ENCODE measurements at regions not wholly inside any gene's neighbourhood (a gene's known extent, or its start where the extent isn't known, plus 50 kb on each side); places are given as distances from the start of the nearest gene placed in this dataset.

DNA sequence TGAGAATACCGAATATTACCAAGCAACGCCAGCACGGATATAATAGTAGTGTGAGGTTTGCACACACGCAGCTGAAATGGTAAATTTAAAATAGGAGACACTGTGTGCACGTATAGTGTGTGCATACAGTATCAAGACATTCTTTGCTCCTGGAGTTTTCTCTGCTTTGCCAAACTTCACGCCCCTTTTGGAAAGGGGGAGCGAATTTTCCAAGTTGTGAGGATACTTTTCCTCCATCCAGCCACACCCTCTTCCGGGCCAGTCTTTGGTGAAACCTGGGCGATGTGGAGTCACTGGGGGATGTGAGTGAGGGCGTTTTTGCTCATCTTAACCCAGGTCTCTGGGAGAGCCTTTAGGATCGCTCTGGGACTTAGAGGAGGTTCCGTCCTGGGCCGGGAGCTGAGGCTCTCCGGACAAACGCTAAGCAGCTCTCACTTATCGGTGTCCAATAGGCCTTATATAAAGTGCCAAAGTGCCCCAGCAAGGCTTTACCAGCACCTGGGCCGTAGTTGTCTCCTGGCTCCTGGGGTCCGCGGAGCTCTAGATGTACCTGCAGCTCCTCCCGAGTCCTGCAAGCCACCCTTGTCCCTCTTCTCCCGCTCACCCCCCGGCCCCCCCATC lies 160.0 kb upstream of the MKI67 start:
- Mint-ChIP-seq H3K27ac (no peak overlapping the region), H3K36me3 (ENCODE audit: low read depth) (no peaks in the 10 kb centered on the region), H3K4me1 (ENCODE audit: low read depth) (no peaks in the 10 kb centered on the region), H3K9me3 (no peaks in the 10 kb centered on the region), H3K27me3 (peaks cover 33% of the 10 kb centered on the region), H3K4me3 (no peak overlapping the region)

DNA sequence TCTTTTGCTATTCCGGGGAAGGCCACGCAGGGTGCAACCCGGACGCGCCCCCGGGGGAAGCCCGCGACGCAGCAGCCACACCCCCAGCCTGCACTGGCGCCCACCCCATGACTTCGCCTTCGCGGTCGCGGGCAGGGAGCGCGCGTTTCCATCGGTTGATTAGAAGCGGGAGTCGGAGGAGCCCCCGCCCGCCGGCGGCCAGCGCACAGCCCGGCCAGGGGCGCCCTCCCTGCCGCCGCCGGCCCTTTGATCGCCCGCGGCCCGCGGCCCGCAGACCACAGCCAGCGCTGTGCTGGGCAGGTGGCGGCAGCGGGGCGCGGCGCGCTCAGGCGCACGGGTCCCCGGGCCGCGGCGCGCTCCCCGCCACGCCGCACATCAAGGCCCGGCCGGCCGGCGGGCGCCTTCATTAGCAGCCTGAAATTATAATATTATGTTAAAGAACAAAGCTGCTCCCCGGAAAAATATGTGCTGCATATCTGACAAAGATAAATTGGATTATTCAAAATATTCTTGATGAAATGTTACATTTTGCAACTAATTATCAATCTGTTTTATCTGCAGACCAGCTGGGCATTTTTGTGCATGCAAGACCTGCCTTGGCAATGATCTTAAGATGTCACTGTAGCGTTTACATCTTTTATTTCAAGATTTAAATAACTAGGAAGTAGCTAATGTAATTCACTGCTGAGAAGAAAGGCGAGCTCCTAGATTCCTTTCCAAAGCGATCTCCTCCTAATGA lies 160.7 kb upstream of the MKI67 start:
- H3K36me3 Mint-ChIP-seq (ENCODE audit: low read depth), result no peaks in the 10 kb centered on the region
- no peak overlapping the region for H3K27ac Mint-ChIP-seq
- no peak overlapping the region for H3K4me3 Mint-ChIP-seq
- H3K27me3 Mint-ChIP-seq, result peaks cover 33% of the 10 kb centered on the region
- no peaks in the 10 kb centered on the region for H3K4me1 Mint-ChIP-seq (ENCODE audit: low read depth)
- no peaks in the 10 kb centered on the region for H3K9me3 Mint-ChIP-seq

DNA sequence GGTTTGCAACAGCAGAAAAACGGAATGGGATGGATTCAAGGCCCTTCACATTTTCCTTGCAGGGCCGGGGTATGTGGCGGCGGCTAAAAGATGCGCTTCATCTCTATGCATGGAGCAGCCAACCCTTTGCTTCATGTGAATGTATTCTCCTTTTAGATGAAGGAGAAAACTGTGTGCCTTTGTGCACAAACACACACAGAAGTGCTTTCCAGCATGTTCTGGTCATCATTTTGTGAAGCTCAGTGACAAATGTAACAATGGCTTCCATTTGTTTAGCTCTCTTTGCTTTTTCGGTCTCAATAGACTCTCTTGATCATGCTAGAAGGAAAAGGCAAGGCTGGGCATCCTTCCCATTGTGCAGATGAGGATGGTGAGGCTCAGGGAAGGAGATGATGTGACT lies 161.7 kb upstream of the MKI67 start:
- Mint-ChIP-seq H3K36me3 (ENCODE audit: low read depth) (no peaks in the 10 kb centered on the region), H3K27me3 (peaks cover 33% of the 10 kb centered on the region), H3K4me3 (no peak overlapping the region)

DNA sequence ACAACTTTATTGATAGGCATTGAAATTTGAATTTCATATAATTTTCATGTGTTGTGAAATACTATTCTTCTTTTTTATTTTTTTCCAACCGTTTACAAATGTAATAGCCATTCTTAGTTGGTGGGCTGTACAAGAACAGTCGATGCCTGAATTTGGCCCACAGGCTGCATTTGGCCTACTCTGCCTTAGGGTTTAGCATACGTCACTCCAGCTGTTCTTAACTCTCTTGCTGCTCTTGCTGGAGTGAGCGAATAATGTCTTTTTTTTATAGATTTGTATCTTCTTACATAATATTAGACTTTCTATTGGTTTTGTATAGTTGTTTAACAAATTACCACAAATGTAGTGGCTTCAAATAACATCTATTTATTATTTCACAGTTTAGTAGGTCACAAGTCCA lies 163.4 kb upstream of the MKI67 start:
- Mint-ChIP-seq H3K4me3 (no peak overlapping the region), H3K27ac (no peak overlapping the region), H3K27me3 (peaks cover 30% of the 10 kb centered on the region), H3K36me3 (ENCODE audit: low read depth) (no peaks in the 10 kb centered on the region), H3K4me1 (ENCODE audit: low read depth) (no peaks in the 10 kb centered on the region), H3K9me3 (no peaks in the 10 kb centered on the region)

More for the DNA sequence above, 161.7 kb upstream of the MKI67 start:
- Mint-ChIP-seq H3K27ac (no peak overlapping the region), H3K9me3 (no peaks in the 10 kb centered on the region), H3K4me1 (ENCODE audit: low read depth) (no peaks in the 10 kb centered on the region)

DNA sequence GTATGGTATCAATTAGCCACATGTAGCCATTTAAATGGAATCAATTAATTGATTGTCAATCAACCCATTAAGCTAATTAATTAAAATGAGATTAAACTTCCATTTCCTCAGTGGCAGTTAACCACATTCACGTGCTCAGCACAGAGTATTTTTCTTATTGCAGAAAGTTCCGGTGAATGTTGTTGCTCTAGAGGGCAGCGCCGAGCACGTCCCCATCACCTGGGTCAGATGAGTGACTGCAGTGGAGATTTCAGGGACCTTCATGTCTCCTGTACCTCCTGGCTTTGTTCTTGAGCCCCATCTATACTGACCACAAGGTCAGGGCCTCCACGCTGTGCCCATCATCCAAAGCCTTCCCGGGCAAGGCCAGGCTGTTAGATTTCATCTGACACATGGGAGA lies 168.8 kb upstream of the MKI67 start:
- Mint-ChIP-seq H3K4me3 (no peak overlapping the region), H3K27me3 (no peaks in the 10 kb centered on the region), H3K27ac (no peak overlapping the region), H3K9me3 (no peaks in the 10 kb centered on the region), H3K4me1 (ENCODE audit: low read depth) (no peaks in the 10 kb centered on the region), H3K36me3 (ENCODE audit: low read depth) (no peaks in the 10 kb centered on the region)

DNA sequence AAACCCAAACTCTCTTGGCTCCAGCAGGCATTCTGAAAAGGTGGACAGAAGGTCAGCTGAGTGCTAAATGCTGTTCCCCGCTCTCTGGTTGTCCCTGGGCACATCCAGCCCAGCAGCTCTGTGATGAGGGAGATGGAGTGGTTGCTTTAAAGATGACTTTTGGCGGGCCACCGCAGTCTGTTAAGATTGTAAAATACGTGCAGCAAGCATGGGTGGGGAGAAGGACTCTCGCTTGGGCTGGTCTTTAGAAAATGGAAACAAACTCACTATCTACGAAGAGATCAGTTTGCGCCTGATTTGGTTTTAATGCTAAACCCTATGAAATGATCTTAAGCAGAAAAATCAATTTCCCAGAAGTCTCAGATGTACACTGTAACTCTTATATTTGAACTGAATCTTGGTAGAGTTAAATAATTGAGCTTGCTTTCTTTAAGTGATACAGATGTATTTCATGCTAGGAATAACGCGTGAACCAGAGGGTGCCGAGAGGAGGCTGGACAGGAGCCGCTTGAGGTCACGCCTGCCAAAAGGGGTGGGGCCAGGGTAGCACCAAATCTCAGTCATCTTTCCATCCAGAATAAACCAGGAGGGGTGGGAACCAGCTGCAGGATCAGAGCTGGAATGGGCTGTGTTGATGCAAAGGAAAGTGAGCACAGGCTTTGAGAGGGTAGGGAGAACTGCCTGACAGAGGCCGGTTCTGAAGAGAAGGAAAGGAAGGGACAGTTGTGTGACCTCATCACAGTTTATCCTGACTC lies 170.2 kb upstream of the MKI67 start:
- no peak overlapping the region for H3K27ac Mint-ChIP-seq
- H3K36me3 Mint-ChIP-seq (ENCODE audit: low read depth), result no peaks in the 10 kb centered on the region
- H3K4me3 Mint-ChIP-seq, result no peak overlapping the region
- no peaks in the 10 kb centered on the region for H3K9me3 Mint-ChIP-seq
- H3K27me3 Mint-ChIP-seq, result no peaks in the 10 kb centered on the region
- no peaks in the 10 kb centered on the region for H3K4me1 Mint-ChIP-seq (ENCODE audit: low read depth)

DNA sequence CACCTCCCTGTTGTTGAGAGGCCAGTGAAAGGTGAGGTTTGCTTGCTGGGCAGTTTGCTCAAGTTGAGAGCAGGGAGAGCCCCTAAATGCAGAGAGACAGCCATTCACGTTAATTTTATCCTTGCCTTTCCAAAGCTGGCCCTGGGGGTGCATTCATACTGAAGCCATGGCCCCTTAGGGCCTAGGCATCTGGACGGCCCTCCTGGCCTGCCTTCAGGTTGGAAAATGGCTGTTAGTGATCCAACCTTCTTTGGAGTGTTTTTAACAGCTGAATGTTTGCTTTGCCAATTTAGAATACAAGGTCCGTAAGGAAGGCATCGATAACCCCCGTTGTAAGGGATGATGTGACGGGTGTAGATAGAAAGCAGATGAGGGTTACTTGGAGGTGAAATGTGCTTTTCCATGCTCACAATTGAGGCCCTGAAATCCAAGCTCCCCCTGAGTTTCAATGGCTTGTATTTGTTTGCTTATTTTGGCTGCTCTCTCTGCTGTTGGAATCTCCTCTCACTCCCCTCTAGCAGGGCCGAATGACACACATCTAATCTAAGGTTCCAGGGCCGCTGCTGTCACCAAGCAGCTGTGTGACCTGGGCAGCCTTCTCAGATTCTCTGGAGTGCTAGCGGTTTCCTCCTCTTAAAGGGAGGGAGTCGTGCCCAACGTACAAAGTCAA lies 171.6 kb upstream of the MKI67 start:
- H3K9me3 Mint-ChIP-seq, result no peaks in the 10 kb centered on the region
- no peak overlapping the region for H3K4me3 Mint-ChIP-seq
- H3K36me3 Mint-ChIP-seq (ENCODE audit: low read depth), result no peaks in the 10 kb centered on the region
- no peak overlapping the region for H3K27ac Mint-ChIP-seq
- H3K4me1 Mint-ChIP-seq (ENCODE audit: low read depth), result no peaks in the 10 kb centered on the region
- H3K27me3 Mint-ChIP-seq, result no peaks in the 10 kb centered on the region

DNA sequence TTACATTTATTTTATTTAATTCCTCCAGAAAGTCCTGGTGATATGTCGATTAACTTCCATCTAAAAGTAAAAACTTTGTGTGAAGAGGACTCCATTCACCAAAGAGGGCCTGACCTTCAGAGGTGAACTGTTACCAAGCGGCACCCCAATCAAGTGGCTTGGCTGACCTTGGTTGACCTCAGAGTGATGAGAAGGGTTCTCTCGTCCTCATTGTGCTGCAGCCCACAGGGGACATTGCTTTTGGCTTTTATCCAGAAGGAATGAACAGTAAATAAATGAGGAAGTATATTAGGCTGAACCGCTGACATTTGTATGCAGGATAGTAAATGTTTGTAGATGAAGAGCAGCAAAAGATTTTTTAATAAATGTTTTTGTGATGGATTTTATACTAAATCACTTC lies 172.4 kb upstream of the MKI67 start:
- Mint-ChIP-seq H3K27me3 (no peaks in the 10 kb centered on the region), H3K27ac (no peak overlapping the region), H3K4me1 (ENCODE audit: low read depth) (no peaks in the 10 kb centered on the region), H3K36me3 (ENCODE audit: low read depth) (no peaks in the 10 kb centered on the region), H3K4me3 (no peak overlapping the region), H3K9me3 (no peaks in the 10 kb centered on the region)

DNA sequence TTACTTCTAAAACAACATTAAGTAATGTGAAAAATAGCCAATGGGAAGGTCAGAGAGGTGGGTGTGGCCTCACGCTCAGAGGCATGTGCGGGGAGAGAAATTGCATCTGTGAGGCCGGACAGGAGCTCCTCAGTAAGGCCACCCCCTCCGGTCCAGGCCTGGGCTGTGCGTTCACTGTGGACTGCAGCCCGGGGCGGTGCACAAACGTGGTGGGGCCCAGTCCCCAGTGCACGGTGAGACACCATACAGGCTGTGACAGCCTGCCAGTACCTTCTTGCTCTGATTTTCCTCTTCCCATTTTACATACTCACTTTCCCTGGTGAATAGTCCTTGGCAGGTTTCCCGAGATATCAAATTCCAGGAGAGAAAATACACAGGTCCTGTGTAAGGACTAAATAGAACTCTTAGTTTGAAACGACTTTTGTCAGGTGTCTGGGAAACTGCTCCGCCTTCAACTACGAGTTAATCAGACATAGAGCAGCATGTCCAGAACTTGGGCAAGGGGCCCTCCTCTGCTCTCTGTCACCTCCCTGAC lies 174.1 kb upstream of the MKI67 start:
- no peaks in the 10 kb centered on the region for H3K9me3 Mint-ChIP-seq
- no peaks in the 10 kb centered on the region for H3K36me3 Mint-ChIP-seq (ENCODE audit: low read depth)
- no peak overlapping the region for H3K4me3 Mint-ChIP-seq
- H3K4me1 Mint-ChIP-seq (ENCODE audit: low read depth), result no peaks in the 10 kb centered on the region
- H3K27me3 Mint-ChIP-seq, result no peaks in the 10 kb centered on the region
- no peak overlapping the region for H3K27ac Mint-ChIP-seq

DNA sequence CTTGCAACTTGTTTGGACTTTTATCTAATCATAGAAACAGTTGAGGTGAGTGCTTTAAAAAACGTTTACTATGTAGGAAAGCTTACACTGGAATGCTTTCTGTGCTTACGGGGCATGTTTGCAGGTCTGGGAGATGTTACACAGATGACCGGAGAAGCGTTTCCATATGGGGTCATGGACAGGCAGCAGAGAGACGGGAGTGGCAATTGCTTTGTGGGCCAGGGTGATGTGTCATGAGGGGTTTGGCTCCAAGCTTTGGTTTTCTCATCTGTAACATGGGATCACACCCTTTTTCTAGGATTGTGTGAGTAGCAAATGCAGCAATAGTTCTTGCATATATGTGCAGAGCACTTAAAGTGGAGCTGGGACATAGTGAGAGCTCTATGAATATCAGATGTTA lies 174.8 kb upstream of the MKI67 start:
- H3K4me1 Mint-ChIP-seq (ENCODE audit: low read depth), result no peaks in the 10 kb centered on the region
- H3K36me3 Mint-ChIP-seq (ENCODE audit: low read depth), result no peaks in the 10 kb centered on the region
- no peaks in the 10 kb centered on the region for H3K9me3 Mint-ChIP-seq
- H3K4me3 Mint-ChIP-seq, result no peak overlapping the region
- H3K27ac Mint-ChIP-seq, result no peak overlapping the region
- H3K27me3 Mint-ChIP-seq, result no peaks in the 10 kb centered on the region

DNA sequence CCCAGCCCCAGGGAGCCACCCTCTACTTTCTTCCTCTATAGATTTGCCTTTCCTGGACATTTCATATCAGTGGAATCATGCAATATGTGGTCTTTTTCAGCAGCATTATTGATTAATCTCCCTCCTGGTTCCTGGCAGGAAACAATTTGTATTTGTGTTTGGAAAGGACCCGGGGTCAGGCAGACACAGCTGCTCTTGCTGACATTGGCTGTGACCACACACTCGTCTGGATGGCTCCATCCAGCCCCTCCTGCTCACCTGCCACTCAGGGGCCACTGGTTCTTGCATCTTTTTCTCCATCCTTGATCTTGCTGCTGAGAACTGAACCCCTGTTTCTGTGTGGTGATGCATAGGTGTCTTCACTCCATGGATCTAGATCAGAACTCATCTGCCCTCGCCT lies 176.6 kb upstream of the MKI67 start:
- H3K27ac Mint-ChIP-seq, result no peak overlapping the region

DNA sequence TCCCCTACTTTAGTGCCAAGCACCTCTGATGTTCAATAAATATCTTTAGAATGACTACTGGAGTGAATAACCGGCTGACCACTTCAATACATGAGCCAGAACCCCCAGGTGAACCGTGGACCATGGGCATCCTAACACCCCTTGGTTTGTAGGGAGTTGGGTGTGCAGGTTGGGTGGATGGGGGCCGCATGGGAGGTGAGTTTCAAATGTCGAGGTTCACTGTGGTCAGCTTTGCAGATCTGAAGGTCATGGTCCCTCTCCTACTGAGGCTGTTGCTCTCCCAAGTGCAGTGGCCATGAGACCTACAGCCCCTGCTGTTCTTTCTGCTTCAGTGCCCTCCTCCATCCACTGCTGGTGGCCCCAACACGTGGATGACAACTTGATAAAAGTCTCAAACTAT lies 178.0 kb upstream of the MKI67 start:
- no peaks in the 10 kb centered on the region for H3K4me1 Mint-ChIP-seq (ENCODE audit: low read depth)
- no peaks in the 10 kb centered on the region for H3K27me3 Mint-ChIP-seq
- no peak overlapping the region for H3K4me3 Mint-ChIP-seq
- no peaks in the 10 kb centered on the region for H3K36me3 Mint-ChIP-seq (ENCODE audit: low read depth)
- no peaks in the 10 kb centered on the region for H3K9me3 Mint-ChIP-seq
- no peak overlapping the region for H3K27ac Mint-ChIP-seq

More for the DNA sequence above, 176.6 kb upstream of the MKI67 start:
- H3K27me3 Mint-ChIP-seq, result no peaks in the 10 kb centered on the region
- H3K4me3 Mint-ChIP-seq, result no peak overlapping the region
- no peaks in the 10 kb centered on the region for H3K36me3 Mint-ChIP-seq (ENCODE audit: low read depth)
- no peaks in the 10 kb centered on the region for H3K4me1 Mint-ChIP-seq (ENCODE audit: low read depth)
- H3K9me3 Mint-ChIP-seq, result no peaks in the 10 kb centered on the region

DNA sequence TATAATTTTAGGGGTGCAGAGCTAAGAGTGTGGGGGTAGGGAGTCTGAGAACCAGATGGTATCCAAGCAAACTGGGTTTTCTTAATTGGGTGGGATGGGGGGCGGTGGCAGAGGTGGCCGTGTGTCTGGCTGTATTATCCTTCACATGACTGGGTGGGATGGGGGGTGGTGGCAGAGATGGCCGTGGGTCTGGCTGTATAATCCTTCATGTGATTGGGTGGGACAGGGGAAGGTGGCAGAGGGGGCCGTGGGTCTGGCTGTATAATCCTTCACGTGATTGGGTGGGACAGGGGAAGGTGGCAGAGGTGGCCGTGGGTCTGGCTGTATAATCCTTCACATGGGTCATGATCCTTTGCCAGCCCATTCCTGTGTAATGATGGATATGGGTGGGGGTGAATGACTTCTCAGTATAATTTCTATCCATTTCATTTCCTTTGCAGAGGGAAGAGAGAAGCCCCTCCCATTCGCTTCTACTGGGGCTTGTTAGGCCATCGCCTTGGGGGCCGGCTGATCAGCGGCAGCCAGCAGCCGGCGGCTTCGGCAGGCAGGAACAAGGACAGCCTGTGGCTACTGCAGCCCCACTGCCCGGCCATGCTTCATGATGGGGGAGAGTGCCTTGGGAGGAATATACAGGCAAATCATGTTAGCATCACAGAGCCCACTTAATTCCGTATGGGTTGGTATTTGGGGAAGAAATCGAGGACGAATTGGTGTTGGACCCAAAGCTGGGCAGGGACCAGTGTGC lies 179.6 kb upstream of the MKI67 start:
- Mint-ChIP-seq H3K4me3 (no peak overlapping the region), H3K27me3 (no peaks in the 10 kb centered on the region), H3K4me1 (ENCODE audit: low read depth) (no peaks in the 10 kb centered on the region), H3K27ac (no peak overlapping the region), H3K9me3 (no peaks in the 10 kb centered on the region), H3K36me3 (ENCODE audit: low read depth) (no peaks in the 10 kb centered on the region)

DNA sequence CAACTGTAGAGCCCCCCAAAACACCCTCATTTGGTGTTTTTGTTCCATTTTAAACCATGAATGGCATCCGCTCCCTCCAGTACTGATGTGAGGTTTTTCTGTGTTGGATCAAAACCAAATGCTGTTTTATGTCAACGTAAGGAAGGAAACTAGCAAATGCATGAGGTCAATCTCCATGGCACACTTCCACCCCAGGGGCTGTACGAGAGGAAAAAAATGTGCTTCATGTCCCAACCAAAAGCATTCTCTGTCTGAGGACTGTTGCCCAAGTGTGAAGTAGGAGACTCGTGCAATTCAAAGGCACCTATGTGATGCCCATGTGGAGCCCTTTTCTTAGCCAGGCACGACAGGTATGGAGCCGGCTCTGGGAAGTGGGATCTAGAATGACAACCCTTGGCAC lies 180.3 kb upstream of the MKI67 start:
- no peaks in the 10 kb centered on the region for H3K36me3 Mint-ChIP-seq (ENCODE audit: low read depth)
- H3K27ac Mint-ChIP-seq, result no peak overlapping the region
- H3K4me3 Mint-ChIP-seq, result no peak overlapping the region
- H3K4me1 Mint-ChIP-seq (ENCODE audit: low read depth), result no peaks in the 10 kb centered on the region
- no peaks in the 10 kb centered on the region for H3K9me3 Mint-ChIP-seq
- no peaks in the 10 kb centered on the region for H3K27me3 Mint-ChIP-seq

Measured in stimulated activated naive CD8-positive, alpha-beta T cell treated with anti-CD3 and anti-CD28 coated beads, Interleukin-15, Interleukin-2, amounts not matched to agents 100 ng/mL and 50 ng/mL, for 24 hours (primary cell).